Adipocyte (in vitro differentiated cells): ENCODE measurements at regions not wholly inside any gene's neighbourhood (a gene's known extent, or its start where the extent isn't known, plus 50 kb on each side); places are given as distances from the start of the nearest gene placed in this dataset.

ENCODE experiments used
- DNase-seq: peaks from one replicate; pipeline ENCODE4 v3.0.0-alpha.2; 2015; ENCODE audit warnings: low read depth
- H3K27me3 ChIP-seq: replicated peaks from 2 replicates; pipeline ENCODE4 v1.7.0; 2013; ENCODE audit warnings: mild to moderate bottlenecking, low read length, moderate library complexity; ENCODE audit not compliant: control insufficient read depth, insufficient read depth
- H3K36me3 ChIP-seq: 2 replicates; pipeline ENCODE4 v1.7.0; 2013; ENCODE audit warnings: low read length, mild to moderate bottlenecking, moderate library complexity; ENCODE audit not compliant: control insufficient read depth, insufficient read depth, severe bottlenecking
- H3K4me1 ChIP-seq: 2 replicates; pipeline ENCODE4 v1.7.0; 2013; ENCODE audit warnings: mild to moderate bottlenecking, low read length, moderate library complexity; ENCODE audit not compliant: control insufficient read depth, insufficient read depth
- H3K4me3 ChIP-seq: 2 replicates; pipeline ENCODE4 v1.7.0; 2013; ENCODE audit warnings: mild to moderate bottlenecking, low read length, moderate library complexity
- H3K9ac ChIP-seq: 2 replicates; pipeline ENCODE4 v1.7.0; 2013; ENCODE audit warnings: mild to moderate bottlenecking, low read length, moderate library complexity
- H3K9me3 ChIP-seq: 2 replicates; pipeline ENCODE4 v1.7.0; 2013; ENCODE audit warnings: mild to moderate bottlenecking, low read length, moderate library complexity; ENCODE audit not compliant: control insufficient read depth

DNA sequence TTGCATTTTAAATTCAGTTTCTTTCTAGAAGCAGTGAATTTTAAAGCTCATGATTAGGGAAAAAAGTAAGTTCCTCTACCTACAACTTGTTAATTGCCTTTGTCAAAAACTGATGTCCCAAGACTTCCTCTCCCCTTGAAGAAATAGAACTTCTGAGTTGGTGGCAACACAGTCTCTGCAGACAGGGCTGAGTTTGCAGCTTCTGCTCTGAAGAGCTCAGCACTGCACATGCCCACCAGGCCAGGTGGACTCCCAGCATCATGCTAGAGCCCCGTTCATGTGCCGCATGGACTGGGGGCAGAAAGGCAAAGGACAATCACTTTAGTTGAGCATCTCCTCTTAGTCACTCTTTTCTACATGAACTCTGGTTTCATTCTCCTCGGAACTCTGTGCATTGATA is 620.1 kb downstream of the VRK1 start:
- DNase-seq: no peak
- Histone ChIP-seq H3K9ac (no peak overlapping the region), H3K9me3 (no peaks in the 10 kb centered on the region), H3K4me1 (peaks cover 3% of the 10 kb centered on the region), H3K36me3 (no peaks in the 10 kb centered on the region), H3K27me3 (peaks cover 25% of the 10 kb centered on the region), H3K4me3 (no peak overlapping the region)

DNA sequence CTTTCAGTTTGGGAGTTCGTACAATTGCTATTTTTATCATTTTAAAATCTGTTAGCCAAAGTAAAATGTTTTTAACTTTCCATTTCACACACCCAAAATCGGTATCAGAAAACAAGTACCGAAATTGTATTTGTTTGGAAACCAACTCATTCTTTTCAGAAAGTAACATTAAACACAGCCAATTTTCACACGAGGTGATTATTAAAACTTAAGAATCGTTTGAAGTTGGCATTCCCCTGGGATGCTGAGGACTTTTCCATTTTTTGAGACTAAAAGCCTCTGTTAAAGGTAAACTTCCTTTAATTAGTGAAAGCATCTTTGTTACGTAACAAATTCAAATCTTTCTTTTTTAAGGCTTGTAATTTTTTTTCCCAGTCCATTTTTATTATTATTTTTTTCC is 623.0 kb downstream of the VRK1 start:
- DNase-seq: no peak
- Histone ChIP-seq H3K9ac (no peak overlapping the region), H3K36me3 (no peaks in the 10 kb centered on the region), H3K9me3 (no peaks in the 10 kb centered on the region), H3K4me1 (peaks cover 3% of the 10 kb centered on the region), H3K27me3 (peaks cover 3% of the 10 kb centered on the region), H3K4me3 (no peak overlapping the region)

DNA sequence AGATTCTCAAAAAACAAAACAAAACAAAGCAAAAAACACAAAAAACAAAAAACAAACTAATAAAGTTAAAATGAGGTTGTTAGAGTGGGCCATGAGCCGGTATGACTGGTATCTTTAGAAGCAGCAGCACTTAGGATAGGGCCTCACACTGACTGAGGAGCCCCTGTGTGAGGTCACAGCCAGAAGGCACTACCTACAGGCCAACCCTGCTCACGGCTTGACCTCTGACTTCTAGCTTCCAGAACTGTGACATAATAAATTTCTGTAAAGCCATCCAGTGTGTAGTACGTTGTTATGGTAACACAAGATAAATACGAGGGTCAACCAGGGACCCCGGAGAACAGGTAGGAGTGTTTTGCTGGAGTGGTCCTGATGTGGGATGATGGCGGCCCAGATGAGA is 629.6 kb downstream of the VRK1 start:
- no peak overlapping the region for H3K9ac ChIP-seq

DNA sequence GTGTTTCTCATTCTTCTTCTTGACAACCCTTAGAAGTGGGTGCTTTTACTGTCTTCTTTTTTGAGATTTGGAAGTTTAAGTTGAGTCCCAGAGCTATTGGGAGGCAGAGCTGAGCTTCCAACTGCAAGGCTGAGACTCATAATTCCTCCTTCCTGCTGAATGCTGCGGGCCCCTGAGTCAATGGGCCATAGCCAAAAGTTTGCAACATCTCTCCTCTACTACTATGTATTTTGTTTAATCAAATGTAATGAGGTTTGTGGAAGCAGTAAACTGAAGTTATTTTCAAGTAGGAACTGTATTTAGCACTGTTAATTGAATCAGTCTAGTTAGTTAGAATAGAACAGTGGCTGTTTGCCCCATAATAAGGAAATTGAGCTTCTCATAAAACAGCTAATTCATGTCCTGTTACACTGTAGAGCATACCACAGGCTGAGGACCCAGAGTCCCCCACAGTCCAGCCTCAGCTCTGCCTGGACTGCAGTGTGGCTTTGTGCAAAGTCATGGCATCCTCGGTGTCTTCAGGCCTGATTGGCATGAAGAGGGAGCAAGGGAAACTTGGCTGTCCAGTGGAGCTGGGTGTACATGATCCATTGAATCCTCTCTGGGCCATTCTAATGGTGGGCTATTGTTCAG is 631.7 kb downstream of the VRK1 start:
- Histone ChIP-seq H3K9me3 (no peaks in the 10 kb centered on the region), H3K9ac (no peak overlapping the region), H3K4me1 (no peaks in the 10 kb centered on the region), H3K4me3 (no peak overlapping the region), H3K27me3 (no peaks in the 10 kb centered on the region), H3K36me3 (no peaks in the 10 kb centered on the region)
- no peak for DNase-seq

More for the DNA sequence above, 629.6 kb downstream of the VRK1 start:
- Histone ChIP-seq H3K4me3 (no peak overlapping the region), H3K27me3 (no peaks in the 10 kb centered on the region), H3K9me3 (no peaks in the 10 kb centered on the region), H3K36me3 (no peaks in the 10 kb centered on the region), H3K4me1 (no peaks in the 10 kb centered on the region)
- no peak for DNase-seq

DNA sequence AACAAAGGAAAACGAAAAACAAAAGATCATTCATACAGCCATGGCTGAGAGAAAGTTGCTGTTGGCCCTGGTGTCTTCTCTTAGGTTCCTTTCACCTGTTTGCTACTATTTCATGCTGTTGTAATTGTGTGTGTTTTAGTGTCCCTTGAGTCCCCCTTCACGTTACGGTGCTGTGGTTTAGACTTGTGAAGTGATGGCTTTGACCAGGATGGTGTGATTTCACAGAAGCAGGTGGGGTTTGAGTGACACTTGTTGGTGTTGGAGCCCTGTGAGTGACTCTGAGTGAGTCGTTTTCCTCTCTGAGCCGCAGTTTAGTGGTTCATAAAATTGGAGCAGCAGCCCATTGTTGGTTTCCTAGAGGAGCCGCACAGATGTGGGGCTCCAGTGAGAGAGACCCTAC is 635.4 kb downstream of the VRK1 start:
- Histone ChIP-seq H3K36me3 (no peaks in the 10 kb centered on the region), H3K9ac (no peak overlapping the region), H3K27me3 (no peaks in the 10 kb centered on the region), H3K4me1 (no peaks in the 10 kb centered on the region), H3K4me3 (no peak overlapping the region), H3K9me3 (no peaks in the 10 kb centered on the region)
- no peak for DNase-seq

DNA sequence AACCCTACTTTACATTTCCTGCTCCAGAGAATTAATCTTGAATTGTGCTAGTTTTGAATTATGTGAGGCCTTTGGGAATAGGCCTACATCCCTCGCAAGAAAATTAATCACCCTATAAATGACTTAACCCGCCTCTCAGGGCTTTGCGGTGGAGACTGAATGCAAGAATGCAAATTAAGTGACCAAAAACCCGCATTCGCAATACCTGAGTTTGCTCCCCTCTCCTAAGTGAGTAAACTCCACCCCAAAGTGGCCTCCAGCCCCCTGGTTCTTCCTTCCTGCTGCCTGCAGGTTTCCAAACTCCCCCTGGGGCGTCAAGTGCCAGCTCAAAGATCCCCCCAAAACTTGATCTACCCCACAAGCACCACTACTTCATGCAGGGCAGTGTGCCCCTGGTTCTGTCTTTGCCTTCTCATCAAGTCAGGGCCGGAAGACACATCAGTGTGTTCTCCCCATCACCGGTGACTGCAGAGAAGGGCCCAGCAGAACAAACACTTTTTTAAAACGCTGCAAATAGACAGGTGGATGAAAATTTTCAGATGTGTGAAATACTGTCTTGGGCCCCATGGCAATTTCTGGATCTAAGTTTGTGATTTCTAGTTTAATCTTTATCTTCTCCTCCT is 644.7 kb downstream of the VRK1 start:
- no peak for DNase-seq

DNA sequence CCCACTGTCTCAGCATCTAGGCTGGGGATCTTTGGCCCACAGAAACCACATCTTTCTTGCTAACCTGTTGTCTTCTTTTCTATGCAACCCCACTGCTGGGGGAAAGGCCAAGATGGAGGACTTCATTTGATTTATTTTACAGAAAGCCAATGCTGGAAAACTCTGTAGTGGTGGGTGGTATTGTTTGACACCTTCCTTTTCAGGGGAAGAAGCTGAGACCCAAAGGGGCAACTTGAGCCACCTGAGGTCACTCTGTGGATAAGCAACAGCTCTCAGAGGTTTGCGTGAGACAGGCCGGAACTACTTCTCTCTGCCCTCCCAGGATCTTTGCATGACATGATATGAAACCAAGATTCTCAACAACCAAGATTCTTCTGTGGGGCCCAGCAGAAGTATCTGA is 645.2 kb downstream of the VRK1 start:
- no peaks in the 10 kb centered on the region for H3K4me1 ChIP-seq
- H3K27me3 ChIP-seq: no peaks in the 10 kb centered on the region
- H3K36me3 ChIP-seq: no peaks in the 10 kb centered on the region
- no peak overlapping the region for H3K9ac ChIP-seq
- no peak for DNase-seq
- no peak overlapping the region for H3K4me3 ChIP-seq
- H3K9me3 ChIP-seq: no peaks in the 10 kb centered on the region

More for the DNA sequence above, 644.7 kb downstream of the VRK1 start:
- no peaks in the 10 kb centered on the region for H3K4me1 ChIP-seq
- H3K36me3 ChIP-seq: no peaks in the 10 kb centered on the region
- no peaks in the 10 kb centered on the region for H3K9me3 ChIP-seq
- H3K4me3 ChIP-seq: no peak overlapping the region
- H3K27me3 ChIP-seq: no peaks in the 10 kb centered on the region
- no peak overlapping the region for H3K9ac ChIP-seq

DNA sequence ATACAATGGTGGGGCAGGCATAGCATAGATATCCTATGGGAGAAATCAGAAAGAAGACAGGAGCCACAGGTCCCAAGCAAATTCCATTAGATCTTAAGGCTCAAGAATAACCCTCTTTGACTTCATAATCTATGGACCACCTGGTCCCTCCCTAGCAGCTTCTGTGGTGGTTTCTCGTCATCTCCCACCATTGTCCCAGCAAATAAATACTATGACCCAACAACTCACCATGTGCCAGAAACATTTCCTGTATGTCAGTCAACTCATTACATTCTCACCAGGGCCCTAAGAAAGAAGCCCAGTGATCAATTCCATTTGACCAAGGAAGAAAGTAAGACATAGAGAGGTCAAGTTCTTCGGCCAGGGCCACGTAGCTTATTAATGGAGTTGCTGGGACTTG is 646.2 kb downstream of the VRK1 start:
- H3K9me3 ChIP-seq: no peaks in the 10 kb centered on the region
- H3K36me3 ChIP-seq: no peaks in the 10 kb centered on the region
- no peaks in the 10 kb centered on the region for H3K4me1 ChIP-seq
- DNase-seq: no peak
- H3K4me3 ChIP-seq: no peak overlapping the region
- no peaks in the 10 kb centered on the region for H3K27me3 ChIP-seq
- H3K9ac ChIP-seq: no peak overlapping the region

DNA sequence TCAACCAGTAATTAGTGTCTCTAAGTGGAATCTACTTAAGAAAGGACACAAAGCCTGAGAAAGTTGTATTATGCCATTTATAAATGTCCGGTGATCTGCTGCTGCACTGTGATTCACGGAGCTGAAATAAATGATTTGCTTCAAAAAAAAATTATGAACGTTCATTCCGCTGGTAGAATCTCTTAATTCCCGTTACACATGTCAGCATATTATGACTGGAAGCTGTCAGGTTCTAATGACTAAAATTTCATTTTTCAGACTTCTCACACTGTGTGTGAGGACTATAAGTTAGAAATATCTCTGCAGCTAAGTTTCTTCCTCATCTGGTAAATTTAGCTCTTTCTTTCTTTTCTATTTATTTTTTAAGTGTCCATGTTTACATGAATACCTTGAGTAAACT is 647.1 kb downstream of the VRK1 start:
- Histone ChIP-seq H3K9ac (no peak overlapping the region), H3K36me3 (no peaks in the 10 kb centered on the region), H3K4me1 (no peaks in the 10 kb centered on the region), H3K9me3 (no peaks in the 10 kb centered on the region), H3K27me3 (no peaks in the 10 kb centered on the region), H3K4me3 (no peak overlapping the region)
- no peak for DNase-seq

DNA sequence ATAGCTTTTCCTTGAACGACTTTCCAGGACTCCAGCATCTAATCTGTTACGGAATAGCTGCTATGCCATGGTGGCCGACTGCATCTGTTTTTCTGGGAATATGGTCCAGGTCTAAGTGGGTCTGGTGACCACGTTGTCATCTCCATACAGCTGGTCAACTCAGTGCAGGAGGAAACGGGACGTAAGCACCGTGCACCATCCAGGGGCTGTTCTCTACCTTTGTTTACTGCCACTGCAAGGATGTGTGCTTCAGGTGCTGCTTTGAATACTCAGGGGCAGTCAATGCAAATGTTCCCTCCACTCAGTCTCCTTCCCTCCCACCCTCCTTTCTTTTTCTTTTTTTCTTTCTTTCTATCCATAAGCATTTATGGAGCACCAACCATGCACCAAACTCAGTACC is 648.2 kb downstream of the VRK1 start:
- no peaks in the 10 kb centered on the region for H3K9me3 ChIP-seq
- no peaks in the 10 kb centered on the region for H3K4me1 ChIP-seq
- H3K27me3 ChIP-seq: no peaks in the 10 kb centered on the region
- no peak for DNase-seq
- H3K9ac ChIP-seq: no peak overlapping the region
- H3K36me3 ChIP-seq: no peaks in the 10 kb centered on the region
- H3K4me3 ChIP-seq: no peak overlapping the region

DNA sequence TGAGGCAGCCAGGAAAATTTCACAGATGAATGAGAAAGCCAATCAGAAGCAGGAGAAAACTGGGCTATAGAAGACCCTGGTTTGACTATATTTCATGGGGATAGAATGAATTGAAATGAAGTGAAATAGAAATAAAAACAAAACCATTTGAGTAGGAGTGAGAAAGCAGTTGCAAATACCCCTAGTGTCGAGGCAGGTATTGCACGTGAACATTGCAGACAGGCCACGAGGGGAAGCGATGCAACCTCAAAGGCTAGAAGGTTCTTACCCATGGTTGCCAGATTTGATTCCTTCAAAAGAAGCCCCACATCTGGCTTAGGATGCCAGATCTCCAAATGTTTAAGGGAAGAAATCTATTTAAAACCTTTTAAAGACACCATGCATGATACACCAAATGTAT is 648.9 kb downstream of the VRK1 start:
- DNase-seq: no peak
- no peaks in the 10 kb centered on the region for H3K27me3 ChIP-seq
- no peaks in the 10 kb centered on the region for H3K4me1 ChIP-seq
- H3K4me3 ChIP-seq: no peak overlapping the region
- no peak overlapping the region for H3K9ac ChIP-seq
- no peaks in the 10 kb centered on the region for H3K36me3 ChIP-seq
- no peaks in the 10 kb centered on the region for H3K9me3 ChIP-seq

DNA sequence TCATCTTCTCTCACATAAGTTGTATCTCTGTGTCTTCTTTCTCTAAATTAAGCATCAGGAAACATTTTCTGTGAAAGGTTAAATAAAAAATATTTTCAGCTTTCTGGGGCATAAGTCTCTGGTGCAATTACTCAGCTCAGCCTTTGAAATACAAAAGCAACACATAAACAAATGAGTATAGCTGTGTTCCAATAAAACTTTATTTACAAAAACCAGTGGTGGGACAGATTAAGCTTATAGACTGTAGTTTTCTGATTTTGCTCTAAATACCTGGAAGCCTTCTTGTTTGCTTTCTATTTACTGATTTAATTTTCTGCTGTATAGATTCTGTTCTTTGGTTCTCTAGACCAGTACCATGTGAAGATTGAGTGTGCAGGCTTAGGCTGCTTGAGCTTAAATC is 655.1 kb downstream of the VRK1 start:
- no peak overlapping the region for H3K9ac ChIP-seq
- H3K9me3 ChIP-seq: no peaks in the 10 kb centered on the region
- DNase-seq: no peak
- H3K4me3 ChIP-seq: no peak overlapping the region
- H3K4me1 ChIP-seq: no peaks in the 10 kb centered on the region
- H3K36me3 ChIP-seq: no peaks in the 10 kb centered on the region
- peaks cover 3% of the 10 kb centered on the region for H3K27me3 ChIP-seq
